Inflammatory macrophage treated with lipopolysaccharide for 1 hour (primary cell): ENCODE measurements at regions not wholly inside any gene's neighbourhood (a gene's known extent, or its start where the extent isn't known, plus 50 kb on each side); places are given as distances from the start of the nearest gene placed in this dataset.
"Not testable (repeated sequence)": the region's sequence is repeated elsewhere in the genome, so short reads cannot be mapped to it uniquely, and the experiment has no call there.

Experiments
- DNase-seq, 2 donors: peaks; one replicate each; pipeline ENCODE4 v3.0.0-alpha.2; 2020 to 2022

DNA sequence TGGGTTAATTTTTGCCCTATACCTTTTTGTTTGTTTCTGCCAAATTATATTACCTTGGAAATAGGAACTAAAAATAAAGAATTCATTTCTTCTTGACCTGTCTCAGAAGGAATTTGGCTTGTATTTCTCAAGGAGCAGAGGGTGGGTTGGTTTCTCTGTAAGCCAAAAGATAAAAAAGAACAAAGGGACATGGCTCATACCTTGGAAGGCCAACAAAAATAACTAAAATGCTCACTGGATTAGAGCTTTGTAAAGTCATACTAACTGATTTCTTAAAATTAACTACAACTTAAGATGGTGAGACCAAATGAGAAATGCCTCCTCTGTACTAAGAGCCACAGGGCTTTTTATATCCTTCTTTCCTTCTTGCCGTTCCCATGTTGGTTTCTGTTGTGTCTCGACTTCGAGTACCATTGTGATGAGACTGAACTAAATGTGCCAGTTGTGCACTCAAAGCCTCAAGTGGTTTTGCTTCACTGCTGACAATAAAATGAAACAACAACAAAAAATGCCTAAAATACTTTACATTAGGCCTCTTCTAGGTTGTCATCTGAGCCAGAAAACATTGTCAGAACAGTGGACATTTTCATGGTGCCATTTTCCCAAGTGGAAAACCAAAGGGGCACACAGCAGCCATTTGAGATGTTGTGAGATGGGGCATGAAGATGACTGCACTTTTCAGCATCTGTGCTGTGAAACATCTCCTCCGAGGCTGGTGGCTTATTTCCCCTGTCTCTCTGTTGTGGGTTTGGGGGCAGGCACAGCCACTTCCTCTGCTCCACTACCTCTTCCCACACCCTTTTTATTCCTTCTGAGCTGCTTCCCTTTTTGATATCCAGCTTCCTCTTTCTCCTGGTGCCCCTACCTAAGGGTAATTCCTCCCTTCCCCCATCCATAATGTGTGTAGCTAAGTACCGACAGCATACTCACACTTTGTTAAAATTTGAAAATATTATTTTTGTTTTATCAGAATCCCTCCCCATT lies 51.8 kb upstream of the AGR3 start:
- peak; percentile 77 to 91 for DNase-seq

DNA sequence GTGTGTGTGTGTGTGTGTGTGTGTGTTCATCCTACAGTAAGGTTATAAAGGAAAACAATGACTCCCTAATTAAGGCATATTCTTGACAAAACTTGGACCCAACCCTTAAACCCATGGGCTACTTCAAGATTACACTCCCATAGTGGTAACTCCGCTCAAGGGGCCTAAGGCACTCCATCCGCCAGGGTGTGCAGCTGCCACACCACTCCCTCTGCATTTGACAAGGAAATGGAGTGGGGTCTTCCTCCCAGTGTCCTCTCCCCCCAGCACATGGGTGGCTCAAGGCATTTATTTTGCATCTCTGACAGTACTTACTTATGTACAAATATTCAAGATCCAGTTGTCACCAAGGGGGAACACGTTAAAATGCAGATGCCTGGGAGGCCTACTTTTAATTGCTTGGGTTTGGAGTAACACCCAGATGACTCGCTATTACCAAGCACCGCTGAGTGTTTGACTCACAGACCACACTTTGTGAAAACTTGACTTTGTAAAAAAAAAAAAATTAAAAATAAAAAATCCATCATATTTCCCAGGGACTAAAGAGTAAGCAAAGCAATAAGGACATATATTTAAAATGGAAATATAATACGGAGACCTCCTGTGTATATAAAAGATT lies 53.0 kb upstream of the AGR3 start:
- DNase-seq = no peak

GRCh38 chr7:16935341-16935735 lies 53.6 kb upstream of the AGR3 start:
- no peak for DNase-seq

GRCh38 chr7:16936626-16937422 lies 55.0 kb upstream of the AGR3 start:
- DNase-seq = no peak

GRCh38 chr7:16939161-16939560 lies 57.4 kb upstream of the AGR3 start:
- DNase-seq = no peak

- DNase-seq = no peak
These were observed 59.0 kb upstream of the AGR3 start for GRCh38 chr7:16940776-16941175.

- DNase-seq = no peak
These were observed 61.2 kb upstream of the AGR3 start for GRCh38 chr7:16942929-16943509.

GRCh38 chr7:16944936-16945335 lies 63.2 kb upstream of the AGR3 start:
- peak; percentile 46 to 48 for DNase-seq

- DNase-seq = no peak
These were observed 63.6 kb upstream of the AGR3 start for GRCh38 chr7:16945372-16945771.

DNA sequence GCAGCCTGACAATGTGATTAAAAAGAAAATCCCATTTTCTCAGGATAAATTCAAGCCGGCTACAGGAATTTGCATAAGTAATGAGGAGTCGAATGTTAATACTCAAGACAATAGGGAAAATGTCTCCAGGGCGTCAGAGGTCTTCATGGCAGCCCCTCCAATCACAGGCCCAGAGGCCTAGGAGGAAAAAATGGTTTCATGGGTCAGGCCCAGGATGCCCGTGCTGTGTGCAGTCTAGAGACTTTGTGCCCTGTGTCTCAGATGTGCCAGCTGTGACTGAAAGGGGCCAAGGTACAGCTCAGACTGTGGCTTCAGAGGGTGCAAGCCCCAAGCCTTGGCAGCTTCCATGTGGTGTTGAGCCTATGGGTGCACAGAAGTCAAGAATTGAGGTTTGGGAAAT lies 66.3 kb upstream of the AGR3 start:
- DNase-seq = not testable (repeated sequence)

DNA sequence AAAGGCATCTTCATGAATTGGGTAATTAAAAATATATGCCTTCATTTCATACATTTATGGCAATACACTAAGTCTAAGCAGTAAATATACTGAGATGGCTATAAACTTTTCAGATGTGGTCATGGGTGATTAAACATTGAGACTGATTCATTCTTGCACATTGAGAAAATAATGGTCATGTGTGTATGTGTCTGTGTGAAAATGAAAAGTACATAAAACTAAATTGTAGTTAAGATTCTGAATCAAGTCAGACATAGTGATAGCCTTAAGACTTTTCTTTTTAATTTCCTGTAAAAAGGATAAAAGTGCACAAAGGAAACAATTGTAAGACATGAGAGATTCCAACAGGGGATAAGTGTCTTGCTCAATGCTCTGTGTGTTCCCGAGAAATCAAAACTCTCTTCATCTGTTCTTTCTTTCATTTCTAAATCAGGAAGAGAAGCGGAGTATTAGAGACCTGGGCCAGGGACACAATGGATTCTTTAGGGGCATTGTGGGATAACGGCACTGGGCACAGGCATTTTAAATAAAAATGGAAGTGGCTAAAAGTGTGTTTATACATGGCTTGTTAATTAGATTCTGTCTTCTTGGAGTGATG lies 69.8 kb upstream of the AGR3 start:
- no peak for DNase-seq

GRCh38 chr7:16954321-16954720 lies 72.5 kb upstream of the AGR3 start:
- DNase-seq = no peak

- DNase-seq = no peak
These were observed 76.9 kb upstream of the AGR3 start for GRCh38 chr7:16958724-16959123.

GRCh38 chr7:16960337-16960965 lies 78.7 kb upstream of the AGR3 start:
- DNase-seq = no peak

GRCh38 chr7:16961641-16962040 lies 79.9 kb upstream of the AGR3 start:
- no peak for DNase-seq

DNA sequence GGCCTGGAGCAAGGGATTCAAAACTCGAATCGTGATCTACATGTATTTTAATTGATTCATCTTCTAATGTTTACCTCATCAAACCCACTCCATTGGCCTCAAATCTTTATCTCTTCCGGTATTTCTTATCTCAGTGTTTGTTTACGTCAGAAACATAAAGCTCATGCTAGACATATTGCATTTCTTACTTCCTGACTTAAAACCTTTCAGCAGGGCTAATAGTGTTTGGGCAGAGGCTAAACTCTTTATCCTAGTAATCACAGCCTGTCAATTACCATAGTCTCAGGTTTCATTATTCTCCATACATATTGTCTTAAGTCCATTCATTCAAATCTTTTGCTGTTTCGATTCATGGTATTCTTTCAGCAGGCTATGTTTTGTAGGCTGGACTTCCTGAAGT lies 81.3 kb upstream of the AGR3 start:
- DNase-seq = no peak

DNA sequence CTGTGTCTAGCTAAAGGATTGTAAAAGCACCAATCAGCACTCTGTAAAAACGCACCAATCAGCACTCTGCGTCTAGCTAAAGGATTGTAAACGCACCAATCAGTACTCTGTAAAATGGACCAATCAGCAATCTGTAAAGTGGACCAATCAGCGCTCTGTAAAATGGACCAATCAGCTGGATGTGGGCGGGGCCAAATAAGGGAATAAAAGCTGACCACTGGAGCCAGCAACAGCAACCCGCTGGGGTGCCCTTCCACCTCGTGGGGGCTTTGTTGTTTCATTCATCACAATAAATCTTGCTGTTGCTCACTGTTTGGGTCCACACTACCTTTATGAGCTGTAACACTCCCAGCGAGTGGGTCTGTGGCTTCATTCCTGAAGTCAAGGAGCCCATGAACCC lies 83.9 kb upstream of the AGR3 start:
- not testable (repeated sequence) for DNase-seq

DNA sequence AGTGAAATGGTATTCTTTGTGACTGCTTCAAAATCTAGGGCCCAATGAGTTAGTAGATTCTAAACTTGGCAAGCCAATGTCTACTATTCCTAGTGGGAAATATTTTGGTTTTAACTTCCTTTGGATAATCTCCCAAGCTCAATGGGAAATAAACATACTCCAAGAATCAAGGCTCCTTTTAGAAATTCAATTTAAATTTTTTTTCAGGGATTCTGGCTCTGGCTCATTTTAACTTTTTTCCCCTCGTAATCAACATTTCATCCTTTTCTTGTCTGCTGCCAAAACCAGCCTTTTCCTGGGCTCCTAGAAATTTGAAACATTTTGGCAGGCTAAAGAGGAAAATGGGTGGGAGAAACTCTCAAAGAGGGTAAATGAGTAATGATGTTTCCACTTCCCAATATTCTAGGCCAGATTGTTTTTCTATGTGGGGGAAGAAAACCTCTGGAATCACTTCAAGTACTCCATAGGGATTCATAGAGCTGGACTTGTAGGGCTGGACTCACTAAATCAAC lies 85.6 kb upstream of the AGR3 start:
- DNase-seq = no peak

DNA sequence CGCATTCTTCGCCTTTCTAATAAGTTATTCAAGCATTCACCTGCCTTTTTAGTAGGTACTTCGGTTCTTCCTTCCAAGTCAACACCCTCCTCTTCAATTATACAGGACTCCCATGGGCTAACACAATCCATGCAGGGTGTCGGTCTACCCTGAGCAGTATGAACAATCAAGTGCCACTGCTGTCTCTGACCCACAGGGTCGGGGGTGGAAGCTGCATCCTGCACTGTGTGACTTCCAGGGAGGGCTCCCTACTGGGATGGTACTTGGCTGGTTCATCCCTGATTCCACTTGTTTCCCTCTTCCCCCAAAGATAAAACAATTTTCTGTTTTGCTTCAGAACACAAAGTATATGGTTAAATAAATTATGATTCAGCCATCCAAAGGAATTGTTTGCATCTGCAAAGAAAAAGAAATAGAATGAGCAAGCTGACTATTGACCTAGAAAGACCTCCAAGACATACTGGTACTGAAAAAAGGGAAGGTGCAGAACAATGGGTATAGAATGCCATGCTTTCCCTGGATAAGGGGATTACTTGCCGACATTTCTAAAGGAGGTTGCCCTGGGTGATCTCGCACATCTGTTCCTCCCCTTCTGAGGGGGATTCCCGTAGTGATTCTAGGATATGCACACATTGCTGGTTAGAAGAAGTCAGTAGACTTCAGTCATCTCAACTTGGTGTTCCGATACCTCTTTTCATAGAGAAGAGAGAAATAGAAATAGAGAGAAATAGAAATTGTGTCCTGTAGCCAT lies 89.1 kb upstream of the AGR3 start:
- no peak for DNase-seq

DNA sequence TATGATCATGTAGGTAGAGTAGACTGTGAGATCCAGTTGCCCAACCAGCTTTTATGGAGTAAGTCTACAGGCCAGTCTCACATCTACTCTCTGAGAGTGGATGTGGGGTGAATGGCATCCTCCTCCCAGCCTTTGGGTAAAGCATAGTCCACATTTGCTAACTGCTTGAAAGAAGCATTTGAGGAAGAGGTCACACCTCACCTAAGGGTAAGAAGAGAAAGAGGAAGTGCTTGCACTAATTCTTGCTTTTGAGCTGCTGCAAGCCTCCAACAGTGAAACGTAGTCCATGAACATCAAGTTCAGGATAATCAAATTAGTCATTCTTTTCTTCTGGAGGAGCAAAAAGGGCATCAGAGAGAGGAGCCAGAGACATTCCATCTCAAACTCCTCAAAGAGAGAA lies 93.9 kb upstream of the AGR3 start:
- peak in 1 of 2 donors; percentile 15 for DNase-seq
